NCI-H128 (cell line): ENCODE measurements at regions not wholly inside any gene's neighbourhood (a gene's known extent, or its start where the extent isn't known, plus 50 kb on each side); places are given as distances from the start of the nearest gene placed in this dataset.
"Not testable (repeated sequence)": the region's sequence is repeated elsewhere in the genome, so short reads cannot be mapped to it uniquely, and the experiment has no call there.

ENCODE experiments used
- DNase-seq: peaks from one replicate; lab custom pipeline; 2025; ENCODE audit not compliant: unreplicated experiment; lab: John Stamatoyannopoulos, UW

GRCh38 chr9:7545371-7546165 lies 254.0 kb downstream of the DMAC1 start:
- no peak for DNase-seq

DNA sequence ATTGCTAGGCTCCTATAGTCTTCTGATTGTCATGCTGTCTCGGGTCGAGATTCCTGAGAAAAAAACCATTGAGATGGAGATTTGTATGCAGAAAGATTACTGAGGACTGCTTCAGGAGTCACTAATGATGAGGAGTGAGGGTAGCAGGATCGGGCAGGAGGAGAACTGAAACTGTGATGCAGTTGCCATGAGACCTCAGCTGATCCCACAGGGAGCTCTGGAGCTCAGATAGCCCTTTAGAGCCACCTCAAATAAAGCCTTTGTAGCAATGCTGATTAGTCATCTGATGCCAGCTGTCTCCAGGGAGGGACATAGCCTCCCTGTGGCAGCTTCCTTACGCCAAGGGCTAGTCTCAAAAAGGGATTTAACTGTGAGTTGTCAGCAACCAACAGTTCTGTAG lies 256.9 kb downstream of the DMAC1 start:
- no peak for DNase-seq

DNA sequence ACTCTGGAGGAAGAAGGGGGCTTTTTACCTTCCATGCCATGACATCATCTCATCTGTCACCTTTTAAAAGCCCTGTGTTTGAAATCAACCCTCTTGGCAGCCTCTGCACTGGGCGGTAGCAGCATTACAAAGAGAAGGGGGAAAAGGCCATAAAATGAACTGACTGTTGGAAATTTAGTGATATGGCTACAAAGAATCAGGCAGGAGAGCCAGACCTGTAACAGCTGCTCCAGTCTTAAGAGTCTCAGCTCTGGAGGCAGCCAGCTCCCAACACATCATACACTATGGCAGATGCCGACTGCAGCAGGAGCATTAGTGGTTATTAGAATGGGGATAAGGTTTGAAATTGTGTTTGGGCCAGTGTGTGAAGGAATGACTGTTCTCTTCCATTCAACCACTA lies 257.5 kb downstream of the DMAC1 start:
- no peak for DNase-seq

DNA sequence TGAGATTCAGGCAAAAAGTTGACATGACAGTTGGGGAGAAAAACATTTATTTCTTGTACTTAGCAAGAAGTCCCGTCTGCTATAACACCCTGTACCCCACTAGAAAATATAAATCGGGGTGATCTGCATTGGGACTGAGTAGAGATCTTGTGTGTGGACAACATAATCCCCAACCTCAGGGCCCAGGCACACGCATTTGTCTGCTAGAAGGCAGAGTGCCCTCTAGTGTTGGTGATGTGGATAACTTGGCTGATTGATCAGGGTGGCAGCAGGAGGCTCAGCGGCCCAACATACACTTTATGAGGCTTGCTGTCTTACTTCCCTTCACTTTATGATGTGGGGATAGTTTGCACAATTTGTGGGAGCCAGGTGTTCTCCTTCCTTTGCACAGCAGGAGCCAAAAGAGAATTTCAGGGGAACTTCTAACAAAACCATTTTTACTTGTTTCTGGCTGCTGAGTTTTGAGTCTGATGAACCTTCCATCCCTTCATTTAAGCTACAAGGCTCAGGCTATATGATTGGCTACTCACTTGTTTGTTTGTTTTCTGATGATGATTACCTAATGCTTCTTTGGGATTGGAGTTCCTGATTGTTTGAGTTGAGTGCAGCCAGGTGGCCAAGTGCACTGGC lies 263.2 kb downstream of the DMAC1 start:
- no peak for DNase-seq

DNA sequence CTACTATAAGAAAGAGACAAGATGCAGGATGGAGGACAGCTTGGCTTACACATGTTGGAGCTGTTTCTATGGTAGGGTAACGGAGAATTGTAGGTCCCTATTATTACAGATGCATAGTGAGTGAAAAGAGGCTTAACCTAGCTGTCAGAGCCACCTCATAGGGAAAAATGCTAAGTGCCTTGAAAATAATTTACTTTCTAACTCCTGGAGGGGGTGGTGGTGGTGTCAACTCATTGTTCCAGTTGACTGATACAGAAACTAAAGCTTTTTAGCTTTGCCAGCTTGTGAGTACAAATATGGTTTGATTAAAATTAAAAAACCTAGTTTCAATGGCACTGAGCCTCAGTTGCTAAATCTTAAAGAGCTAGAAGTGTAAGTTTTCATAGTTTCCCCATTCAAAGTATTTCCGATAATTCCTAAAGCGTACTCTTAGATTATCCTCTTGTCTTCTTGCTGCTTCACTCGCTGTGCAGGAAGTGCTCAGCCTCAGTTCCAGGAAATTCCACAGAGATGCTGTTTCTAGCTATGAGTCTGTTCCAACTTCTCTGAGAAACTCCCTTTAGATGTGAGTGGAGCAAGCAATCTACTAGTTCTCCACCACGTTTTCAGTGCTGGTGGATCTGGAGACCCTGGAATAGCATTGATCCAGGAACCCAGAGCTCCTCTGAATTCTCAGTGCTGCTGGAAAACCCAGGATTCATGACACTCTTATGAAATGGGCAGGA lies 265.2 kb downstream of the DMAC1 start:
- DNase-seq = no peak

GRCh38 chr9:7533376-7534090 lies 266.0 kb downstream of the DMAC1 start:
- no peak for DNase-seq

GRCh38 chr9:7523426-7524043 lies 276.0 kb downstream of the DMAC1 start:
- no peak for DNase-seq

DNA sequence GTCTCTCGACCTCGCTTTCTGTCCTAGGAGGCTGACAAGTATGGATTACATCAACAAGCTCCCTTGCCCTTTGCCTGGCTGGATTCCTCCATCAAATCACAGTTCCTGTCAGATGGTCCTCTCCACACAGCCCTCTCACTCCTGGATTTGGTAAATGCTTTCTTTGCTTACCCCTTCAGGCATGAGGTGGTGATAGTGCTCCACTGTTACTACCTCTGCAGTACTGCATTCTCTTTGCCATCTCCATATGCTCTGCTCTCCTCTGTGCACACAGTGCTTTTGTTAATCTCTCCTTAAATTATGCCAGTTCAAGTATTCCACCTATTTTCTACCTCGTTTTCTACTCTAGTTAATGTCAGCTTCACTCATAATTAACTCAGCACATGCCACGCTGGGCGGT lies 279.2 kb downstream of the DMAC1 start:
- DNase-seq = no peak

DNA sequence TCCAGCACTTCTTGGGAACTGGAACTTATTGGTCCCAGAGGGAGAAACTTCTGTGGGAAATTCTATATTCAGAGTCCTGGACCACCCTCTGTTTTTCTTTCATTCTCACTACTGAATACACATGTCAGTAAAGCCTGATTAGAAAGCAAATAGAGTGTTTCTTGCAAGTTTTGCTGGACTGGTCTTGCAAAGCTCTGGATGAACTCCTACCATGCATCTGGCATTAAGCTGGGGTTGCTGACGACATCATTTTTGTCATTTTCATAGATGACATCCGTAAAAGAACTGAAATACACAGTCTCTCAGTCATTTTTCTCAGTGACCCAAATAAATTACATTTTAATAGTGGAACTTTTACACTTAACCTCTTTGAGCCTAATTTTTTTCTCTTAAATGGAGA lies 283.2 kb downstream of the DMAC1 start:
- no peak for DNase-seq

- DNase-seq = no peak
These were observed 289.4 kb downstream of the DMAC1 start for GRCh38 chr9:7510199-7510598.

GRCh38 chr9:7509576-7510145 lies 289.9 kb downstream of the DMAC1 start:
- no peak for DNase-seq

- no peak for DNase-seq
These were observed 291.1 kb downstream of the DMAC1 start for GRCh38 chr9:7508516-7508915.

DNA sequence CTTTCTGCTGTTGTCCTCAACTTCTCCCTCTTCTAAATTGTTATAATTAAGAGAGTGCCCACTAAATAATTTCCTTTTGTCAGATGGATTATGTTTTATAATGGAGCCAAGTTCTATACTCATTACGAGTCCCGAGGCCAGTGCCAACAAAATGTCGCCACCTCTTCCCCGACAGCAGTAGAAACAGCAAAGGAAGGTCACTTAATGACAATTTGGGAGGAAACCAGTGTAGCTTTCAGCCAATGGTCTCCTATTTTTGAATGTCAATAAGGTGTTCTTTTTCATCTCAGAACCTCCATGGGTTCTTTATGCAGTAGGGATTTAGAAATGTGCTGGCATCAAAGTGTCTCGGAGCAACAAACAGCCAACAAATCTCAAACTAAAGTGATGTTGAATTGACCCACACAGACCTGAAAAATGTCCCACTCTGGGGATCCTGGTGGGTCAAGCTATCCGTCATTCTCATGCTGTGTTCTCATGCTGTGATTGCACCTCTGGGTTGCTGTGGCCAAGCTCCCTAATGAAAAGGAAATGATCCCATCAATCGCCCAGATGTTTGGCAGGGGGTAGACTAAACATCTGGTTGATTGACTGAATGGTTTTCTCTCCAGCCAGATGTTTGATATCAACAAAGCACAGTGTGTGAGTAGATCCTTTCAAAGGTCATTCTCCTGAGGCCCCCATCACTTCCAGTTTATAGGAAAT lies 291.9 kb downstream of the DMAC1 start:
- DNase-seq = no peak

DNA sequence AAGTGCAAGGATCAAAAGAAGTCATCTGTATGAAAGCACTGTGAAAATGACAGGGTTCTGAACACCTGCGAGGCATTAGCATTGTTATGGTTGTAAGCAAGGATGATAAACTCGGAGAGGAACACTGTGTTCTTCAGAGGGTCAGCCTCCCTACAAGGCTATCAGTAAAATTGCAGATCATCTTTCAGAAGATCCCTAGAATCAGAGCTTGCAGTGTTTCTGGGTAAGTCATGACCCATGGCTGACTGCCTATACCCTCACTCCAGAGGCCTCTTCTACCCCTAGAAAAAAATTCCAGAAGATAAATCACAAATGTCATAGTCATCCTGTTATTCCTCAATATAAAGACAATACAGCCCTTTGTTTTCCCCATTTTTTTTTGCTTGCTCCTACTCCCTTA lies 292.6 kb downstream of the DMAC1 start:
- no peak for DNase-seq

DNA sequence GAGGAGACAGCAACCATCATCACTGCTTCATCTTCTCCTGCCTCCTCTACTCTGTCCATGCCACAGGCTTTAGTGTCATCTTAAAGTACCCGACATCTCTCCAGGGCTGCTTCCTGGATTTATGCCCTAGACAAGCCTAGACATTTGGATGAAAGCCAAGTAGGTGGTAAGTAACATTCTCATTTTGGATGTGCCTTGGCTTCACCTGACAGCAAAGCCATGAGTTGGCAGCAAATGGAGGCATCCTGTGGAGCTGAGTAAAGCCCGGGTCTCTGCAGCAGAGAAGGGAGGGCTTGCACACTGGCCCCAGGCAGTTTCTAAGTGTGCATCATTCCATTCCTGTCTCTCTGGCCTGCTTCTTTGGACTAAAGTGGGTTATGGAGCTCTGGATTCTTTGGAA lies 299.1 kb downstream of the DMAC1 start:
- no peak for DNase-seq

GRCh38 chr9:7491641-7492040 lies 307.9 kb downstream of the DMAC1 start:
- DNase-seq = no peak

- DNase-seq = no peak
These were observed 309.1 kb downstream of the DMAC1 start for GRCh38 chr9:7490317-7491108.

DNA sequence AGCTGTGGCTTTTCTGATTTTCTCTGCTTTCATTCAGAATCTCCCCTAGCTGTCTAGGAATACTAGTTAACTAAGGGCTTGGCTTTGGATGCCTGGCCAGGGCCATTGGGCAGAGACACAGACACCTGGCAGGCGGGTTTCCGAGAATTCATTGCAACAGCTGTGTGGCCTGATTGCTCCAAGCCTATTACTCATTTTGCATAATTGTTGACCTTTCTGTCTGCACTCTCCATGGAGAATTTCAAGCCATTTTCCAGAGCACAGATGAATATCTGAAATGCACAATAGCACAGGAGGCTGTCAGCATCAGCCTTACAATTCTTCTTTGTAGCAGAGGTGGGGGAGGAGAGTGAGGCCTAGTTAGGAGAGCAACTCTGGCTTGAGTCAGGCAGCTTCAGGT lies 310.5 kb downstream of the DMAC1 start:
- no peak for DNase-seq

- DNase-seq = not testable (repeated sequence)
These were observed 315.6 kb downstream of the DMAC1 start for GRCh38 chr9:7484014-7484413.
